Cardiac fibroblast (primary cell): ENCODE measurements at regions not wholly inside any gene's neighbourhood (a gene's known extent, or its start where the extent isn't known, plus 50 kb on each side); places are given as distances from the start of the nearest gene placed in this dataset.

Experiments used
- DNase-seq, 2 donors: peaks; one replicate each; pipeline versions ENCODE4 v3.0.0 to v3.0.0-alpha.2; 2010; ENCODE audit warnings: low read depth in 2 of 2
- H3K4me3 ChIP-seq, 2 donors: replicated peaks in 1 of 2; 1 replicate in 1 of 2; 2 replicates in 1 of 2; pipeline ENCODE4 v1.5.1; 2011; ENCODE audit warnings: low read depth in 2 of 2, low read length in 2 of 2, mild to moderate bottlenecking in 2 of 2, moderate library complexity in 1 of 2
- TF ChIP-seq, protein P1 (sequence below): IDR thresholded peaks from one replicate; pipeline ENCODE4 v1.5.1; 2011; ENCODE audit warnings: low read depth, mild to moderate bottlenecking, low read length, inconsistent platforms

DNA sequence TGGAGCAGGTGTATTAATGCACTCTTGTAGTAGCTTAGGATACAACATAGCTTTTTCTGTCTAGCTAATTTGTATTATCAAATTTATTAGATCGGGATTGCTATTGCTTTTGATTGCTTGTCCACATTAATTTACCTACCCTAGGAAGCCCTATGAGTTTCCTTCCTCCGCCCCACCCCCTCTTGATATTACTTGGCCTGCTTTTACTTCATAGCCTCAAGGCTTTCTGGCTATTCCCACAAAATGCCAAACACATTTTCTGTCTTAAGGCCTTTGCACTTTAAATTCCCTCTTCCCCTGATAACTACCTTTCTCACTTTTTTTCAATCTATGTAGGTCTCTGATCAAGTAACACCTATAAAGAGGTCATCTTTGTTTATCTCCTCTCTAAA, 99.1 kb upstream of the PRSS16 start:
- H3K4me3 ChIP-seq = no peak overlapping the region
- DNase-seq = no peak
- TF ChIP-seq, protein P1, sequence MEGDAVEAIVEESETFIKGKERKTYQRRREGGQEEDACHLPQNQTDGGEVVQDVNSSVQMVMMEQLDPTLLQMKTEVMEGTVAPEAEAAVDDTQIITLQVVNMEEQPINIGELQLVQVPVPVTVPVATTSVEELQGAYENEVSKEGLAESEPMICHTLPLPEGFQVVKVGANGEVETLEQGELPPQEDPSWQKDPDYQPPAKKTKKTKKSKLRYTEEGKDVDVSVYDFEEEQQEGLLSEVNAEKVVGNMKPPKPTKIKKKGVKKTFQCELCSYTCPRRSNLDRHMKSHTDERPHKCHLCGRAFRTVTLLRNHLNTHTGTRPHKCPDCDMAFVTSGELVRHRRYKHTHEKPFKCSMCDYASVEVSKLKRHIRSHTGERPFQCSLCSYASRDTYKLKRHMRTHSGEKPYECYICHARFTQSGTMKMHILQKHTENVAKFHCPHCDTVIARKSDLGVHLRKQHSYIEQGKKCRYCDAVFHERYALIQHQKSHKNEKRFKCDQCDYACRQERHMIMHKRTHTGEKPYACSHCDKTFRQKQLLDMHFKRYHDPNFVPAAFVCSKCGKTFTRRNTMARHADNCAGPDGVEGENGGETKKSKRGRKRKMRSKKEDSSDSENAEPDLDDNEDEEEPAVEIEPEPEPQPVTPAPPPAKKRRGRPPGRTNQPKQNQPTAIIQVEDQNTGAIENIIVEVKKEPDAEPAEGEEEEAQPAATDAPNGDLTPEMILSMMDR = no peak

DNA sequence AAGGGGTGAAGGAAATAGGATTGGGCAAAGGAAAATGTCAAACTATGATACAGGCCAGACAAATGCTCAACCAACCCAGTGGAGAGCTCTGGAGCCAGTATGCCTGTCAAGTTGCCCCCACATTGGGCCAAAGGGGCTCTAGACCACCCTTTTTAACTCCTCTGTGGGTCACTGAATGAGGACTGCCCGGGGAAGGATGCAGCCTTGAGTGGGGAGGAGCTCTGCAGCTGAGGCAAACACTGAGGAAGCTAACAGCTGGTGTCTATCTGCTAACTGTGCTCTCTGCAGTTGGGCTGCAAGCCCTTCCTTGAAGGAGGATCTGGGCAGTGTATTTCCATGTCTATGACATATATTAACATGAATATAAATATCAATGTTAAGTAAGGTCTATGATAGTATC, 98.4 kb upstream of the PRSS16 start:
- TF ChIP-seq, protein P1 = no peak
- no peak for DNase-seq
- H3K4me3 ChIP-seq = no peak overlapping the region

DNA sequence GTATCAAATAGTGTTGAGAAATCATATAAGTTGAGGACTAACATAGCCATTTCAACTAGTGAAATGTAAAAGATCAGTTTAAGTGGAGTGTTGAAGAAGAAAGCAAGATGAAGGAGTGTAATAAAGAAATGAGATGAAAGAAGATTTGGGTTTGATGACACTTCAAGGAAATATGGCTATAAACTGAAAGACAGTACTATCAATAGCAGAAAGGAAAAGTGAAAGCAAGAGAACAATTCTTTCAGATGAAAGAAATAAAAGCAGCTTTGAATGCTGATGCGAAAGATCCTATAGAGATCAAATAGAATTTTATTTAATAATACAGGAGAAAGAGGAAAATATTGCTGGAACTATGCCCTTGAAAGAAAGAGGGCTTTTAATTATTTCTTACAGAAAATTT, 92.8 kb upstream of the PRSS16 start:
- H3K4me3 ChIP-seq = no peak overlapping the region
- no peak for DNase-seq
- TF ChIP-seq, protein P1 = no peak

DNA sequence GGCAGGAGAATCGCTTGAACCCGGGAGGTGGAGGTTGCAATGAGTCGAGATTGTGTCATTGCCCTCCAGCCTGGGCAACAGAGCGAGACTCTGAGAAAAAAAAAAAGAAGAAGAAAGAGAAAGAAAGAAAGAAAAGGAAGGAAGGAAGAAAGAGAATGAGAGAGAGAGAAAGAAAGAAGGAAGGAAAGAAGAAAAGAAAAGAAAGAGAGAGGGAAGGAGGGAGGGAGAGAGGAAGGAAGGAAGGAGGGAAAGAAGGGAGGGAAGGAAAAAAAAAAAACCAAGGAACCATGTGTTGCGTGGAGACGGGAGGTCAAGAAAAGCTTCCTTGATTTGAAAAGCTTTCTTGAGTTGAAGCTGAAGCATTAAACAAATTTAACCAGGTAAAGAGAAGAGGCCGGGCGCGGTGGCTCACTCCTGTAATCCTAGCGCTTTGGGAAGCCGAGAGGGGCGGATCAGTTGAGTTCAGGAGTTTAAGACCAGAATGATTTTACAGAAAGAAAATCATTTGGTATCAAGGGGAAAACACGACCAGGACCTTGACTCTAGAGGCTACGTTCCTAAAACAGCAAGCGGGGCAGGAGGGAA, 90.5 kb upstream of the PRSS16 start:
- peak in 1 of 2 donors; percentile 9 for DNase-seq
- TF ChIP-seq, protein P1 = no peak
- H3K4me3 ChIP-seq = peak overlapping the region; percentile 32 to 58

DNA sequence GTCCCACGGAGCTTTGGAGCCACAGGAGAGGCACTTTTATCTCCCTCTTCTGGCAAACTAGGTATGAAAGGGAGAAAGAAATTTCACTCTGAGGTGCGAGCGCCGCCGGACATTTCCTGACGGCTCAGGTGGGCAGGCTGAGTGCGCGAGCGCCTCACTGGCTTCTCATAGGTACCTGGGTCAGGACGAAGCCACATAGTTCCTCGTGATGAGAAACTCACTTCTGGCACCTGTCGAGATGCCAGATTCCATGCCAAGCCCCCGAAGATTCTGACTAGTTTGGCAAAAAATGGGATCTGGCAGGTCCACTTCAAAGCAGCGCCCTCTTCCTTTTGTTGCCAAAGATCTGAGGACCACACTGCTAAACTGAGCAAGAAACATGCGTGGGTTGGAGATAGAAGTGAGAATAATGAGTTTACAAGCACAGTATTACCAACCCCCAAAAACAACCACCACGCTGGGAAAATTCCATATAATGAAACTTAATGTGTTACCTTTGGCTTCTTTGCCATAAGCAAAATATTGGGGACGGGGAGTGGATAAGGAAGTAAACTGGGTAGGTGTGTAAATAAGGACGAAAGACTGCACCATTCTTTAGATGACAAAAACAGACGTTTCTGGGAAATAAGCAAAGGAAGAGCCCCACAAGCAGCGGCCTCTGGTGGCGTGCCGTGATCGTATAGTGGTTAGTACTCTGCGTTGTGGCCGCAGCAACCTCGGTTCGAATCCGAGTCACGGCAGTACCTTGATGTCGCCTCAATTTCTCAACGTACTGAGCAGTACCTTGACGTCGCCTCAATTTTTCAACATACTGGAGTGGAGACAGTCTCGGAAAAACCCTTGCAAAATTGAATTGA, 89.8 kb upstream of the PRSS16 start:
- peak; percentile 67 to 93 for DNase-seq
- TF ChIP-seq, protein P1 = peak; percentile 53

DNA sequence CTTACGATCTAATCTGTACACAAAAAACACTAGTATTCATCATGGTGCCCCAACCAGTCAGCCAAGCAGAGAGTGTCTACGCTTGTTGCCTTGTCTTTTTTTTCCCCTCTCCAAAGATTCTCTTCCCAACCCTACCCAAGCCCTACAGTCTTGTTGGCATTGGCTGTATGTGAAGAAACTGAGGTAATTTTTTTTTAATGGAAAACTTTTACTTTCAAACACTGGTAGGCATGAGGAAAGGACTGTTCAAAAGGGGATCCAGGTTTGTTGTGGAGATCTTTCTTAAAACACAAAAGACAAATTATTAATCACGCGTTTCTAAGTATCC, 89.2 kb upstream of the PRSS16 start:
- no peak overlapping the region for H3K4me3 ChIP-seq
- no peak for DNase-seq
- TF ChIP-seq, protein P1 = no peak

More for the DNA sequence above, 89.8 kb upstream of the PRSS16 start:
- peak overlapping the region; percentile 32 to 58 for H3K4me3 ChIP-seq
